NCI-H2171 treated with DMSO at 0.1 percent for 48 hours (cell line): ENCODE measurements at regions not wholly inside any gene's neighbourhood (a gene's known extent, or its start where the extent isn't known, plus 50 kb on each side); places are given as distances from the start of the nearest gene placed in this dataset.
"Not testable (repeated sequence)": the region's sequence is repeated elsewhere in the genome, so short reads cannot be mapped to it uniquely, and the experiment has no call there.

Experiments
- DNase-seq: peaks from one replicate; lab custom pipeline; 2025; lab: John Stamatoyannopoulos, UW

- DNase-seq = no peak
These were observed 51.0 kb upstream of the IRX5 start for GRCh38 chr16:54879681-54880080.

DNA sequence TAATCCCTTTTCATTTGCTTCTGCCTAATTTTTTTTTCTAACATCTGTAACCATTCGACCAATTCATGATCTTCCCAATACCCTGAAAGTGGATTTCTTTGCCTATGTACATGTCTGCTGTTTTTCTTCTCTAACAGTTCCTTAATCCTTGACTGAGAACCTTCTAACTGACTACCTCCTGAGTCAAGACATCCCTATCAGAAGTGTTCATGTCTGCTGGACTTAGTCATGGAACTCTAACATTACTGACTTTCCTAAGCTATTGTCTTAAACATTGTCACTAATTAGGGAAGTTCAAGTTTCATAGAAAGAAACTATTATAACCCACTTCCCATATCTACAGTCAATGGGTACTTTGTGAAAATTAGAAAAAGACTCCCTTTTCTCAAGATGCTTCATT lies 52.4 kb upstream of the IRX5 start:
- no peak for DNase-seq

DNA sequence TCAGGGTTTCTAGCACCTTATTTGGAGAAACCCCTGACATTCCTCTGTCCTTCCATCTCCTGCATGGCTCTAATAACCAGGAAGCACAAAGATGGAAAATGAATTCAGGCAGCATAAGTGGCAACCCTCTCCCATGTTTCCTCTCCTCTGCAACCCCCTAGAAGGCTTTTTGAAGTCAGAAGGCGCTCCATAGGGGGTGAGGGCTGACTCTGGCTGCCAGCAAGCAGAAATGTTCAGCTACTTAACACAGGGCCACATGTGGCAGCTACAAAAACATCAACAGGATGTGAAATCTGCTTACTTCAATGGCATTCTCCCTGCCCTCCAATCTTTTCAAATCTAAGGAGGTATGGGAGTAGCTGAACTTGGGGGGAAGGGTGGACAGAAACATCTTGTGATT lies 55.2 kb upstream of the IRX5 start:
- DNase-seq = no peak

GRCh38 chr16:54873716-54874373 lies 56.8 kb upstream of the IRX5 start:
- DNase-seq = not testable (repeated sequence)

- no peak for DNase-seq
These were observed 57.6 kb upstream of the IRX5 start for GRCh38 chr16:54873071-54873470.

- DNase-seq = no peak
These were observed 60.5 kb upstream of the IRX5 start for GRCh38 chr16:54870151-54870550.

- DNase-seq = no peak
These were observed 63.3 kb upstream of the IRX5 start for GRCh38 chr16:54867302-54867832.

- no peak for DNase-seq
These were observed 68.1 kb upstream of the IRX5 start for GRCh38 chr16:54862529-54862928.

- DNase-seq = no peak
These were observed 73.8 kb upstream of the IRX5 start for GRCh38 chr16:54856871-54857270.

GRCh38 chr16:54847609-54848008 lies 83.1 kb upstream of the IRX5 start:
- DNase-seq = no peak

DNA sequence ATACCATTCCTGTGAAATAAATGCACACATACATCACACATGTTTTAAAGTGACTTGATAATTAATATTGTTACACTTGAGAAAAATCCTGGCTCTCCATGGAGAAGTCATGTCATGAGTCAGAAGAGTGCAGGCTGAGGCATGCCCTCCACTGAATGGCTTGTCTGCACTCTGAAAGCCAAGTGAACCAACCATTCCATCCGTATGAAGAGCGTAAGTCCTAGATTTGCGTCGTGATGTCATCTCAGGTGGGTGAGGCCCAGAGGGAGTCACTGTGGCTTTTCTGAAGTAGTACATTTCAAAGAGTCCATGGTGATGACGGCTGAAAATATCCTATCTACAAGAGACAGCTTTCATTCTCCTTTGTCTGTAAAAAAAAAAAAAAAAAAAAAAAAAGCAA lies 83.5 kb upstream of the IRX5 start:
- DNase-seq = peak; percentile 34

DNA sequence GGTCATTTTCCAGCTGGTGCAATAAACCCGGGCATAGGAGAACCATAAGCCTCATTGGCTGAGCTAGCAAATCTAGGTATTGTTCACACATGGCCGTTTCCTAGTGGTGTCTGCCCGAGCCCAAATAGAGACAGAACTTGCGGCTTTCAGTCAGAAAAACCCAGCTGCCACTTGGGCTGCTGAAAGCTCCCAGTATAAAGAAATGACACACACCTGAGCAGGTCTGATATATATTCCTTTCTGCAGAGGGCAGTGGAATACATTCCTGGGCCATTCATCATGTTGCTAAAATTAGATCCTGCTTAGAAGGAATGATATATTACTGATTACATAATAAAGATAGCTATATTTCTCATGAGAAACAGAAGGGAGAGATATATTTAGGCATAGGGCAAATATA lies 83.9 kb upstream of the IRX5 start:
- no peak for DNase-seq

GRCh38 chr16:54843424-54843750 lies 87.3 kb upstream of the IRX5 start:
- DNase-seq = no peak

- no peak for DNase-seq
These were observed 87.8 kb upstream of the IRX5 start for GRCh38 chr16:54842743-54843423.

GRCh38 chr16:54829691-54830090 lies 101.0 kb upstream of the IRX5 start:
- DNase-seq = no peak

- no peak for DNase-seq
These were observed 107.8 kb upstream of the IRX5 start for GRCh38 chr16:54822892-54823291.

GRCh38 chr16:54822492-54822891 lies 108.2 kb upstream of the IRX5 start:
- DNase-seq = no peak

- no peak for DNase-seq
These were observed 108.9 kb upstream of the IRX5 start for GRCh38 chr16:54821731-54822130.

GRCh38 chr16:54817940-54818574 lies 112.6 kb upstream of the IRX5 start:
- no peak for DNase-seq

GRCh38 chr16:54817432-54817831 lies 113.2 kb upstream of the IRX5 start:
- DNase-seq = peak; percentile 16

DNA sequence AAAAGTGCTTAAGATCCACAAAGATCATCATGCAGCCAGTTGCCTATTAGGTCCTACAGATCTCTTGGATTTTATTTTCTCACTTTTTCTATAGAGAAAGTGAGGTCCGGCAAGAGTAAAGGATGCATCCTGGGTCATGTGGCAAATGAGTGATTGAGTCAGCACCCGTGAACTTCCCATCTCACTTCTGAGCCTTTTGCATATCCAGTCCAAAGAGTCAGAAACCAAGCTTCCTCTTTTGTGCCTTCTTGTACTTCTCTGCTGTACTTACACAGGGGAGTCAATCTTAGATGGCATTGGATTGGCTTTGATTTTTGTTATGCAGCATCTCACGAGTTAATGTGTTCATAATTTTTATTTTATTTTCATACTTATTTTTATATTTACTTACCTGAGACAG lies 114.2 kb upstream of the IRX5 start:
- no peak for DNase-seq

GRCh38 chr16:54815177-54815576 lies 115.5 kb upstream of the IRX5 start:
- no peak for DNase-seq

DNA sequence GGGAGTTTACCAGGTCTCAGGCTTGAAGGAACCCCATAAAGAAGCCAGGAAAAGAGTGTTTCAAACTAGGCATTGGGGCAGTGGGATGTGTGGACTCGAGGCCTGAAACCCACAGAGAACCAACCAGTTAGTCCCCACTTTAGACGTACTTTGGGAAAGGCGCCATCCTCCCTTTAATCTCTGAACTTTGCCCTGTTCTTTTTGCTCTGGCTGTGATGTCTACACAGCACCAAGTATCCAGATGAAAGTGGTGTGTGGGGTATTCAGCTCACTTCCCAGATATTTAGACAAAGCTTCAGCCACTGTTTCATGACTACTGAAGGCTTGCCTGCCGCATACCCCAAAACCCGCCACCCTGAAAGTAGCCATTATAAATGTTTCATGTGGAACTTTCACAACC lies 116.9 kb upstream of the IRX5 start:
- DNase-seq = no peak
